Epidermal melanocyte (primary cell): ENCODE measurements at regions not wholly inside any gene's neighbourhood (a gene's known extent, or its start where the extent isn't known, plus 50 kb on each side); places are given as distances from the start of the nearest gene placed in this dataset.

Experiments used
- DNase-seq: peaks from one replicate; pipeline ENCODE4 v3.0.0; 2011; ENCODE audit warnings: low spot score; ENCODE audit not compliant: insufficient read length

GRCh38 chr20:52783769-52784168, 188.4 kb upstream of the TSHZ2 start:
- DNase-seq = no peak

- no peak for DNase-seq
These were observed 191.7 kb upstream of the TSHZ2 start for GRCh38 chr20:52780462-52780861.

- DNase-seq = no peak
These were observed 193.0 kb upstream of the TSHZ2 start for GRCh38 chr20:52779125-52779524.

GRCh38 chr20:52777171-52777570, 195.0 kb upstream of the TSHZ2 start:
- no peak for DNase-seq

GRCh38 chr20:52775786-52776185, 196.4 kb upstream of the TSHZ2 start:
- no peak for DNase-seq

- no peak for DNase-seq
These were observed 203.5 kb upstream of the TSHZ2 start for GRCh38 chr20:52768694-52769093.

GRCh38 chr20:52766645-52767435, 205.3 kb upstream of the TSHZ2 start:
- DNase-seq = no peak

- no peak for DNase-seq
These were observed 208.8 kb upstream of the TSHZ2 start for GRCh38 chr20:52763321-52763853.

GRCh38 chr20:52761867-52762266, 210.3 kb upstream of the TSHZ2 start:
- no peak for DNase-seq

GRCh38 chr20:52760791-52761190, 211.4 kb upstream of the TSHZ2 start:
- no peak for DNase-seq

GRCh38 chr20:52757411-52757810, 214.7 kb upstream of the TSHZ2 start:
- no peak for DNase-seq

- no peak for DNase-seq
These were observed 216.4 kb upstream of the TSHZ2 start for GRCh38 chr20:52755744-52756143.

- no peak for DNase-seq
These were observed 217.8 kb upstream of the TSHZ2 start for GRCh38 chr20:52754366-52754765.

- DNase-seq = no peak
These were observed 220.1 kb upstream of the TSHZ2 start for GRCh38 chr20:52752023-52752422.

- no peak for DNase-seq
These were observed 220.6 kb upstream of the TSHZ2 start for GRCh38 chr20:52751571-52751970.

- DNase-seq = no peak
These were observed 222.2 kb upstream of the TSHZ2 start for GRCh38 chr20:52749938-52750337.

- no peak for DNase-seq
These were observed 223.2 kb upstream of the TSHZ2 start for GRCh38 chr20:52748990-52749389.

GRCh38 chr20:52748285-52748932, 223.7 kb upstream of the TSHZ2 start:
- no peak for DNase-seq

GRCh38 chr20:52747845-52748284, 224.3 kb upstream of the TSHZ2 start:
- no peak for DNase-seq

GRCh38 chr20:52746770-52747169, 225.4 kb upstream of the TSHZ2 start:
- DNase-seq = no peak

- DNase-seq = no peak
These were observed 226.0 kb upstream of the TSHZ2 start for GRCh38 chr20:52746190-52746589.

- no peak for DNase-seq
These were observed 227.7 kb upstream of the TSHZ2 start for GRCh38 chr20:52744441-52744840.

- DNase-seq = no peak
These were observed 234.1 kb upstream of the TSHZ2 start for GRCh38 chr20:52738081-52738480.
